Sigmoid colon (tissue), 6 donors: ENCODE measurements at regions not wholly inside any gene's neighbourhood (a gene's known extent, or its start where the extent isn't known, plus 50 kb on each side); places are given as distances from the start of the nearest gene placed in this dataset.

Experiments used
- DNase-seq: peaks from one replicate; pipeline ENCODE4 v3.0.0-alpha.2; 2019
- H3K27ac ChIP-seq, 4 donors: fragments of 200-600 bp; sonication (generic); one replicate each; pipeline ENCODE4 v1.5.1; 2016 to 2019; ENCODE audit warnings: mild to moderate bottlenecking in 1 of 4
- H3K27me3 ChIP-seq, 3 donors: fragments of 200-600 bp; sonication (generic); one replicate each; pipeline ENCODE4 v1.5.1; 2019; ENCODE audit warnings: mild to moderate bottlenecking in 1 of 3
- H3K36me3 ChIP-seq, 4 donors: fragments of 200-600 bp; sonication (generic); one replicate each; pipeline ENCODE4 v1.5.1; 2016 to 2019
- H3K4me1 ChIP-seq, 4 donors: fragments of 200-600 bp; sonication (generic); one replicate each; pipeline ENCODE4 v1.5.1; 2017 to 2019
- H3K4me3 ChIP-seq, 4 donors: fragments of 200-600 bp; sonication (generic); one replicate each; pipeline ENCODE4 v1.5.1; 2017 to 2019; ENCODE audit warnings: mild to moderate bottlenecking in 2 of 4, moderate library complexity in 1 of 4
- H3K9me3 ChIP-seq, 4 donors: fragments of 200-600 bp in 3 of 4; sonication (generic) in 3 of 4; one replicate each; pipeline versions ENCODE4 v1.5.1 to v1.6.1; 2013 to 2019
- CTCF ChIP-seq, 4 experiments: fragments of 450-650 bp in 3 of 4; fragments of 200-600 bp in 1 of 4; IDR thresholded peaks; one replicate each; pipeline ENCODE4 v1.5.1; 2016 to 2019; ENCODE audit warnings: antibody characterized with exemption in 4 of 4, mild to moderate bottlenecking in 3 of 4, moderate library complexity in 2 of 4
- EP300 ChIP-seq, 4 donors: sonication (generic); formaldehyde crosslinking; IDR thresholded peaks; one replicate each; pipeline ENCODE4 v1.6.1; 2017; ENCODE audit warnings: antibody characterized with exemption in 4 of 4
- POLR2A ChIP-seq, 2 donors: fragments of 450-650 bp; IDR thresholded peaks; one replicate each; pipeline ENCODE4 v1.6.1; 2016; ENCODE audit warnings: antibody characterized with exemption in 2 of 2, mild to moderate bottlenecking in 2 of 2, moderate library complexity in 2 of 2
- POLR2AphosphoS5 ChIP-seq, 4 donors: sonication (generic); formaldehyde crosslinking; IDR thresholded peaks; one replicate each; pipeline ENCODE4 v1.6.1; 2017; ENCODE audit warnings: antibody characterized with exemption in 4 of 4
- WGBS, 2 donors: extraction: QIAGEN DNeasy Blood & Tissue Kit; methylation state at CpG; one replicate each; pipeline ENCODE4 v1.1.7; 2013; 5-methylcytosine and 5-hydroxymethylcytosine counted together
- intact Hi-C: fragments of 100-400 bp; cut with DNase I; formaldehyde crosslinking; loops from one replicate; pipeline ENCODE4 v1.15.1; 2023
- donor health status: healthy with polysubstance abuse.
- donor health status: healthy.

- no peaks in the 10 kb centered on the region for H3K27me3 ChIP-seq
- H3K4me1 ChIP-seq = no peaks in the 10 kb centered on the region
- WGBS, 2 donors = 75 to 81% methylated on average over 5 of the region's 5 CpGs
- no peaks in the 10 kb centered on the region for H3K36me3 ChIP-seq
- no peak for DNase-seq
- no peak for TF ChIP-seq CTCF (IDR thresholded peaks at IDR 0.05)
- TF ChIP-seq EP300 (IDR thresholded peaks at IDR 0.05) = no peak
- no peak for TF ChIP-seq POLR2A (IDR thresholded peaks at IDR 0.05)
- TF ChIP-seq POLR2AphosphoS5 (IDR thresholded peaks at IDR 0.05) = no peak
- no peak overlapping the region for H3K4me3 ChIP-seq
- no peak overlapping the region for H3K27ac ChIP-seq
- H3K9me3 ChIP-seq = no peaks in the 10 kb centered on the region
- intact Hi-C loops = no loop called here
These were observed 339.3 kb upstream of the PLET1 start for GRCh38 chr11:112599856-112600533.

GRCh38 chr11:112605093-112605666 is 344.5 kb upstream of the PLET1 start:
- Histone ChIP-seq H3K9me3 (no peaks in the 10 kb centered on the region), H3K27me3 (no peaks in the 10 kb centered on the region), H3K36me3 (no peaks in the 10 kb centered on the region), H3K4me3 (no peak overlapping the region), H3K27ac (no peak overlapping the region), H3K4me1 (no peaks in the 10 kb centered on the region)
- DNase-seq = no peak
- TF ChIP-seq EP300 (IDR thresholded peaks at IDR 0.05) (no peak), POLR2A (IDR thresholded peaks at IDR 0.05) (no peak), CTCF (IDR thresholded peaks at IDR 0.05) (no peak), POLR2AphosphoS5 (IDR thresholded peaks at IDR 0.05) (no peak)
- intact Hi-C loops = no loop called here

GRCh38 chr11:112606656-112607055 is 346.0 kb upstream of the PLET1 start:
- DNase-seq = no peak
- Histone ChIP-seq H3K27ac (no peak overlapping the region), H3K9me3 (no peaks in the 10 kb centered on the region), H3K36me3 (no peaks in the 10 kb centered on the region), H3K27me3 (no peaks in the 10 kb centered on the region), H3K4me3 (no peak overlapping the region), H3K4me1 (peaks cover 0 to 4% (median 2%) of the 10 kb centered on the region in 4 donors)
- TF ChIP-seq POLR2A (IDR thresholded peaks at IDR 0.05) = no peak
- no peak for TF ChIP-seq EP300 (IDR thresholded peaks at IDR 0.05)
- TF ChIP-seq CTCF (IDR thresholded peaks at IDR 0.05) = no peak
- no peak for TF ChIP-seq POLR2AphosphoS5 (IDR thresholded peaks at IDR 0.05)
- 82 to 93% methylated on average over 2 of the region's 2 CpGs for WGBS, 2 donors
- intact Hi-C loops = no loop called here

- H3K9me3 ChIP-seq = no peaks in the 10 kb centered on the region
- intact Hi-C loops = no loop called here
- no peak for DNase-seq
- TF ChIP-seq CTCF (IDR thresholded peaks at IDR 0.05) = no peak
- no peak for TF ChIP-seq POLR2AphosphoS5 (IDR thresholded peaks at IDR 0.05)
- TF ChIP-seq EP300 (IDR thresholded peaks at IDR 0.05) = no peak
- TF ChIP-seq POLR2A (IDR thresholded peaks at IDR 0.05) = no peak
- H3K27me3 ChIP-seq = no peaks in the 10 kb centered on the region
- peaks cover 0 to 23% (median 11%) of the 10 kb centered on the region in 4 donors for H3K4me1 ChIP-seq
- no peaks in the 10 kb centered on the region for H3K36me3 ChIP-seq
- WGBS, 2 donors = 73 to 75% methylated on average over 3 of the region's 3 CpGs
- H3K27ac ChIP-seq = no peak overlapping the region
- H3K4me3 ChIP-seq = no peak overlapping the region
These were observed 347.8 kb upstream of the PLET1 start for GRCh38 chr11:112608509-112608908.

- H3K4me3 ChIP-seq = no peak overlapping the region
- no peaks in the 10 kb centered on the region for H3K36me3 ChIP-seq
- no peak for DNase-seq
- no peak for TF ChIP-seq CTCF (IDR thresholded peaks at IDR 0.05)
- no peak for TF ChIP-seq EP300 (IDR thresholded peaks at IDR 0.05)
- TF ChIP-seq POLR2A (IDR thresholded peaks at IDR 0.05) = no peak
- TF ChIP-seq POLR2AphosphoS5 (IDR thresholded peaks at IDR 0.05) = no peak
- H3K27ac ChIP-seq = no peak overlapping the region
- H3K9me3 ChIP-seq = no peaks in the 10 kb centered on the region
- H3K4me1 ChIP-seq = peaks cover 0 to 27% (median 11%) of the 10 kb centered on the region in 4 donors
- H3K27me3 ChIP-seq = no peaks in the 10 kb centered on the region
- intact Hi-C loops = no loop called here
These were observed 349.8 kb upstream of the PLET1 start for GRCh38 chr11:112610494-112610893.
